GM21367 (cell line): ENCODE measurements at regions not wholly inside any gene's neighbourhood (a gene's known extent, or its start where the extent isn't known, plus 50 kb on each side); places are given as distances from the start of the nearest gene placed in this dataset.

Experiments used
- ATAC-seq: cut with Tn5 transposase; IDR thresholded peaks from one replicate; pipeline ENCODE4 v1.9.1; 2021; ENCODE audit not compliant: unreplicated experiment

- ATAC-seq, result no peak
These were observed 1603.0 kb upstream of the TENM3 start for GRCh38 chr4:180640193-180640592.

- ATAC-seq, result no peak
These were observed 1601.7 kb upstream of the TENM3 start for GRCh38 chr4:180641495-180641894.

GRCh38 chr4:180642732-180643131 is 1600.5 kb upstream of the TENM3 start:
- no peak for ATAC-seq

- ATAC-seq, result no peak
These were observed 1592.9 kb upstream of the TENM3 start for GRCh38 chr4:180650273-180650672.

GRCh38 chr4:180652533-180652932 is 1590.7 kb upstream of the TENM3 start:
- no peak for ATAC-seq

- no peak for ATAC-seq
These were observed 1587.3 kb upstream of the TENM3 start for GRCh38 chr4:180655886-180656285.

GRCh38 chr4:180657881-180658280 is 1585.3 kb upstream of the TENM3 start:
- ATAC-seq, result no peak

- peak; percentile 90 for ATAC-seq
These were observed 1578.3 kb upstream of the TENM3 start for GRCh38 chr4:180664766-180665368.

GRCh38 chr4:180665481-180665880 is 1577.7 kb upstream of the TENM3 start:
- ATAC-seq, result no peak

GRCh38 chr4:180665994-180666824 is 1577.0 kb upstream of the TENM3 start:
- peak; percentile 88 for ATAC-seq

GRCh38 chr4:180668732-180669131 is 1574.5 kb upstream of the TENM3 start:
- ATAC-seq, result no peak

- no peak for ATAC-seq
These were observed 1573.5 kb upstream of the TENM3 start for GRCh38 chr4:180669680-180670079.

- ATAC-seq, result no peak
These were observed 1568.4 kb upstream of the TENM3 start for GRCh38 chr4:180674619-180675358.

GRCh38 chr4:180675359-180675650 is 1567.9 kb upstream of the TENM3 start:
- ATAC-seq, result no peak

- no peak for ATAC-seq
These were observed 1562.9 kb upstream of the TENM3 start for GRCh38 chr4:180680305-180680704.

- no peak for ATAC-seq
These were observed 1560.4 kb upstream of the TENM3 start for GRCh38 chr4:180682776-180683175.

- no peak for ATAC-seq
These were observed 1560.0 kb upstream of the TENM3 start for GRCh38 chr4:180683186-180683585.

GRCh38 chr4:180688480-180688879 is 1554.7 kb upstream of the TENM3 start:
- ATAC-seq, result no peak

- no peak for ATAC-seq
These were observed 1548.3 kb upstream of the TENM3 start for GRCh38 chr4:180694875-180695274.

- ATAC-seq, result no peak
These were observed 1547.4 kb upstream of the TENM3 start for GRCh38 chr4:180695851-180696250.

GRCh38 chr4:180696460-180697092 is 1546.6 kb upstream of the TENM3 start:
- ATAC-seq, result no peak
